Immature natural killer cell (primary cell): ENCODE measurements at regions not wholly inside any gene's neighbourhood (a gene's known extent, or its start where the extent isn't known, plus 50 kb on each side); places are given as distances from the start of the nearest gene placed in this dataset.
A peak's percentile ranks its signal among the peaks of the same experiment; 100 is the strongest.

Experiments used
- DNase-seq, 3 donors: peaks; one replicate each; pipeline ENCODE4 v3.0.0; 2022; ENCODE audit warnings: mixed read lengths in 1 of 3
- H3K27ac Mint-ChIP-seq, 6 donors: one replicate each; pipeline ENCODE4 v1.8.0; 2020; ENCODE audit warnings: mixed read lengths in 6 of 6, mild to moderate bottlenecking in 5 of 6, inconsistent platforms in 4 of 6, moderate library complexity in 3 of 6
- H3K27me3 Mint-ChIP-seq, 3 donors: one replicate each; pipeline ENCODE4 v1.8.0; 2020 to 2021; ENCODE audit warnings: low read depth in 3 of 3, mild to moderate bottlenecking in 3 of 3, mixed read lengths in 3 of 3, moderate library complexity in 3 of 3, inconsistent platforms in 1 of 3
- H3K36me3 Mint-ChIP-seq, 3 donors: one replicate each; pipeline ENCODE4 v1.8.0; 2020; ENCODE audit warnings: mixed read lengths in 3 of 3, inconsistent platforms in 2 of 3, mild to moderate bottlenecking in 2 of 3
- H3K4me1 Mint-ChIP-seq, 2 donors: one replicate each; pipeline ENCODE4 v1.8.0; 2020; ENCODE audit warnings: inconsistent platforms in 2 of 2, mild to moderate bottlenecking in 2 of 2, mixed read lengths in 2 of 2, moderate library complexity in 1 of 2
- H3K4me3 Mint-ChIP-seq, 5 donors: one replicate each; pipeline ENCODE4 v1.8.0; 2020; ENCODE audit warnings: mild to moderate bottlenecking in 5 of 5, mixed read lengths in 5 of 5, inconsistent platforms in 3 of 5, moderate library complexity in 3 of 5
- H3K9me3 Mint-ChIP-seq, 6 donors: one replicate each; pipeline ENCODE4 v1.8.0; 2020; ENCODE audit warnings: mild to moderate bottlenecking in 6 of 6, mixed read lengths in 6 of 6, inconsistent platforms in 4 of 6, moderate library complexity in 3 of 6

GRCh38 chr9:16254674-16255073 is 615.8 kb downstream of the BNC2 start:
- no peak overlapping the region for H3K27ac Mint-ChIP-seq
- DNase-seq: no peak
- peaks cover 0 to 3% (median 0%) of the 10 kb centered on the region in 6 donors for H3K9me3 Mint-ChIP-seq
- H3K4me1 Mint-ChIP-seq: peaks cover 11 to 12% of the 10 kb centered on the region in 2 donors
- no peak overlapping the region for H3K4me3 Mint-ChIP-seq
- peaks cover 0 to 14% (median 7%) of the 10 kb centered on the region in 3 donors for H3K27me3 Mint-ChIP-seq
- H3K36me3 Mint-ChIP-seq: no peaks in the 10 kb centered on the region

DNA sequence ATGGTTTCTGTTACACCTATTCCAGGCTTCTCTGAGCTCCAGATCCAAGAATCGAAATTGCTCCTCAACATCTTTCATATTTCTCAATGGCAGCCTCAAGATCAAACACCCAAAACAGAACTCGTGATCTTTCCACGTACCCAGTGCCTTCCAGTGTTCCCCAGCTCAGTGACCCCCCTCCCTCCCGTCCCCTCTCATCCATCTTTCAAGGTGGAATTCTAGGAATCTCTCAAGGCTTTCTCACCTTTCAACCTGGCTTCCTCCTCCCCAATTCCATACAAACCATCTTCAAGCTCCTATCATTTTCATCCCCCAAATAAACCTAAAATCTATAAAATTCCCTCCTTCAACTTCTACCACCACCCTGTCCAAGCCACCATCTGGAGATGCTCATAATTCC is 615.3 kb downstream of the BNC2 start:
- Mint-ChIP-seq H3K9me3 (peaks cover 0 to 3% (median 0%) of the 10 kb centered on the region in 6 donors), H3K4me1 (peaks cover 11 to 12% of the 10 kb centered on the region in 2 donors), H3K27me3 (peaks cover 0 to 14% (median 7%) of the 10 kb centered on the region in 3 donors), H3K27ac (no peak overlapping the region), H3K36me3 (no peaks in the 10 kb centered on the region), H3K4me3 (no peak overlapping the region)
- no peak for DNase-seq

GRCh38 chr9:16257604-16258003 is 612.9 kb downstream of the BNC2 start:
- Mint-ChIP-seq H3K36me3 (no peaks in the 10 kb centered on the region), H3K9me3 (peaks cover 0 to 4% (median 0%) of the 10 kb centered on the region in 6 donors), H3K4me1 (peaks cover 11 to 12% of the 10 kb centered on the region in 2 donors), H3K27me3 (peaks cover 0 to 14% (median 7%) of the 10 kb centered on the region in 3 donors), H3K4me3 (no peak overlapping the region), H3K27ac (no peak overlapping the region)
- no peak for DNase-seq

GRCh38 chr9:16258191-16258590 is 612.3 kb downstream of the BNC2 start:
- H3K36me3 Mint-ChIP-seq: no peaks in the 10 kb centered on the region
- no peak for DNase-seq
- H3K9me3 Mint-ChIP-seq: peaks cover 0 to 5% (median 0%) of the 10 kb centered on the region in 6 donors
- peaks cover 11 to 12% of the 10 kb centered on the region in 2 donors for H3K4me1 Mint-ChIP-seq
- H3K27ac Mint-ChIP-seq: no peak overlapping the region
- H3K4me3 Mint-ChIP-seq: no peak overlapping the region
- peaks cover 0 to 14% (median 7%) of the 10 kb centered on the region in 3 donors for H3K27me3 Mint-ChIP-seq

- H3K4me1 Mint-ChIP-seq: peaks cover 11 to 12% of the 10 kb centered on the region in 2 donors
- H3K27ac Mint-ChIP-seq: peak overlapping the region in 1 of 6 donors; percentile 1
- peak; percentile 10 to 31 (median 11) for DNase-seq
- H3K27me3 Mint-ChIP-seq: peaks cover 0 to 14% (median 7%) of the 10 kb centered on the region in 3 donors
- H3K36me3 Mint-ChIP-seq: no peaks in the 10 kb centered on the region
- peaks cover 0 to 5% (median 0%) of the 10 kb centered on the region in 6 donors for H3K9me3 Mint-ChIP-seq
- H3K4me3 Mint-ChIP-seq: peak overlapping the region in 4 of 5 donors; percentile 1 to 41 (median 15)
Measured at GRCh38 chr9:16258708-16259107, 611.8 kb downstream of the BNC2 start.

DNA sequence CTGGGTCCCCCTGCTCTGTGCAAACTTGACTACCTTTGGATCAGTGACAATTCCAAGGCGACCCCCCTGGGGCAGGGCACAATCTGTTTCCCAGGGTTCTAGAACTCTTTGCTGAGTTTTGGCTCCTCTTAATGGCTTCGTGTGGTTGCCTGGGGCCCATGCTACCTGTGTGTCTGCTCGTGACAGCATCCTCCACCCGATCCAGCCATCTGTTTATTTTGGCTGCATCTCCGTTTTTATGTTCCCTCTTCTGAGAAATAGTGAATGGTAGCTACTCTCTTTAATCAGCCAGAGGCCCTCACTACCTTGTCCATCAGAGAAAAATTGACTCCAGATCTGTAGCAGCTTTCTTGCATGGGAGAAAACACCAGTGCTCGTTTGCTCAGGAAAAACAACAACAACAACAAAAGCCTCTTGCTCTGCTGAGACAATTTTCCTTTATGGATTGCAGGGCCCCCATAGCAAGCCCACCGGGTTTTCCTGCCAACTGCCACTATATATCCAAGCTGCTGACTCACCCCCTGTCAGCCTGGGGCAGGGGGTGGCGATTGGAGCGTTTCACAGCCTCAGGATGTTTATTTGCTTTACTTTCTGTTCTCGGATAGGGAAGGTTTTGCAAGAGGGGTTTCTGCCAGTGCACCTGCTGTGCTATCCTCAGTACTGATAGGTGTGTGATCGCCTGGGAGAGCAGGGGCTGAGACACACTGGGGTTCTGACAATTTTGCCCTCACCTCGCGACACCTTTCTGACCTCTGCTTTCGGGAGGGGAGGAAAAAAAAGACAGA is 607.8 kb downstream of the BNC2 start:
- no peak overlapping the region for H3K27ac Mint-ChIP-seq
- H3K36me3 Mint-ChIP-seq: no peaks in the 10 kb centered on the region

DNA sequence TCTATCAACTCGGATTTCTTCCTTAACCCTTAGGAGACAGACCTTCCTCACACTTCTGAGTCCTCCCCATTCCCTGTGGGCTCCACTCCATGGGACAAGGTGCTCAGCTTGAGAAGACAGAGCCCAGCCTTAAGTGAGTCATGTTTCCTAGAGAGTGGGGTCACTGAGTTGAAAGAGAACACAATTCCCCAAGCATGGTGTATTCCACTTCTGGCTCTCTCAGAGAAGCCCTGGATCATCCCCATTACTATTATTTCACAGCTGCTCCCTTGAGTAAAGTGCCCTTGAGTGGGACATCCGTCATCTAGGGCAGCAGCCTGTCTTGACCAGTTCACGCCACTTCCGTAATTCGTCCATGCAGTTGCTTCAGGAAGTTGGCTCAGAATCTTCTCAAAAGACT is 604.8 kb downstream of the BNC2 start:
- Mint-ChIP-seq H3K36me3 (no peaks in the 10 kb centered on the region), H3K9me3 (peaks cover 0 to 4% (median 0%) of the 10 kb centered on the region in 6 donors), H3K27ac (no peak overlapping the region)

More for the DNA sequence above, 607.8 kb downstream of the BNC2 start:
- Mint-ChIP-seq H3K27me3 (peaks cover 3 to 17% (median 4%) of the 10 kb centered on the region in 3 donors), H3K4me1 (peaks cover 18 to 22% of the 10 kb centered on the region in 2 donors), H3K4me3 (no peak overlapping the region), H3K9me3 (peaks cover 0 to 4% (median 0%) of the 10 kb centered on the region in 6 donors)
- DNase-seq: no peak

GRCh38 chr9:16266648-16267276 is 603.7 kb downstream of the BNC2 start:
- Mint-ChIP-seq H3K27me3 (peaks cover 0 to 11% (median 4%) of the 10 kb centered on the region in 3 donors), H3K4me3 (peak overlapping the region; percentile 41 to 79 (median 77)), H3K36me3 (no peaks in the 10 kb centered on the region), H3K9me3 (peaks cover 0 to 4% (median 0%) of the 10 kb centered on the region in 6 donors), H3K27ac (peak overlapping the region in 2 of 6 donors; percentile 22 to 24), H3K4me1 (peaks cover 10 to 14% of the 10 kb centered on the region in 2 donors)
- DNase-seq: no peak

More for the DNA sequence above, 604.8 kb downstream of the BNC2 start:
- Mint-ChIP-seq H3K4me3 (no peak overlapping the region), H3K27me3 (peaks cover 0 to 11% (median 4%) of the 10 kb centered on the region in 3 donors), H3K4me1 (peaks cover 10 to 14% of the 10 kb centered on the region in 2 donors)
- DNase-seq: no peak

DNA sequence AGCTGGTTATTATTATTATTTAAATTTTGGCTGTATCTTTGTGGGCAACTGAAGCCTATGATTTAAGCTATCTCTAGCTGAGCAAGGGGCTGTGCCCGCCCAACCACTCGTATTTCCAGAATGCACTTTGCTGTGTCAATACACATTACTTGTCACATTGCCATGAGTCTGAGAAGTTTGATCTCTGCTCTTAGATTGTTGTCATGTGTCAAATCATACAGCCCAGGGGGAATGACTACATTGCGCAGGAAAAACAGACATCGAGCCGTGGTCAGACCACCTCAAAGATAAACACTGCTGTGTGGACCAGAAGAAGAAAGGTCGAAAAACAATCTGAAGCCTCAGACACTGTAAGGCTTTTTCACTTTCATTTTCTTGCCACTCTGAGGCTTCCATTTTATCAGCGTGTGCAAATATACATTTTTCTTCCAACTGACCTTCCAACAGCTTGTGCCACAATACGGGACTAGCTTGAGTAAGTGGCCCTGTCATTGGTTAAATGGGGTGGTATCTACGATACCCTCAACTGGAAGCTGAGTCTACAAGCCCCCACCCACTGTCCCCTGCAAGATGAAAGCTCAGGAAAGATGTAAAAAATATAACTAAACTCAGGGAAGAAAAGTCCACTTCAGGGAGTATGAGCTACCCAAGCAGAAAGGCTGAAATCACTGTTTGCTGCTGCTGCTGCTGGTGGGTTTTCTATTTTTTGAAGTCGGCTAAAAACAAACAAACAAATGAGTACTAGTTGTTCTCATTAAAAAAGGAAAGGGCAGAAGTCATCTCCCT is 603.0 kb downstream of the BNC2 start:
- Mint-ChIP-seq H3K9me3 (peaks cover 0 to 4% (median 0%) of the 10 kb centered on the region in 6 donors), H3K27ac (peak overlapping the region in 3 of 6 donors; percentile 22 to 48 (median 22)), H3K4me3 (peak overlapping the region; percentile 41 to 79 (median 77)), H3K36me3 (no peaks in the 10 kb centered on the region), H3K4me1 (peaks cover 10 to 14% of the 10 kb centered on the region in 2 donors), H3K27me3 (peaks cover 0 to 8% (median 4%) of the 10 kb centered on the region in 3 donors)
- DNase-seq: peak; percentile 2 to 7 (median 4)

- H3K27ac Mint-ChIP-seq: no peak overlapping the region
Measured at GRCh38 chr9:16268067-16268881, 602.2 kb downstream of the BNC2 start.

DNA sequence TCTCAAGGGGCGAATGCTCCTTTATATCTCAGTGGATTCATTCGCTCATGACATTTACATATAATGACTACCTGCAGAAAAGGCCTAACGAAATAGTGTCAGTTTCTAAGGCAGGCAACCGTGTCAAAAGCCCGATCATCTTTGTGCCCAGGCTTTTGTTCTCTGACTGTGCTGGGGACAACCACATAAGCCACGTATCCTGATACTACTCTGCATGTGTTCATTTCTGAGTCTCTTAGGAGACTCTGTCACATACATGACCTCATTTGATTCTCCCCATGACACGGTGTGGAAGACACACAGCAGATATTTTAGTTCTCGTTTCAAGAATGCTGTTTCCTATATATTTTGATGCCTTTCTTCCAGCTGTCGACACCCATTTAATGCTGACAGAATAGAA is 598.5 kb downstream of the BNC2 start:
- H3K9me3 Mint-ChIP-seq: no peaks in the 10 kb centered on the region
- H3K36me3 Mint-ChIP-seq: no peaks in the 10 kb centered on the region
- no peak overlapping the region for H3K27ac Mint-ChIP-seq
- peaks cover 8 to 10% of the 10 kb centered on the region in 2 donors for H3K4me1 Mint-ChIP-seq
- peaks cover 0 to 1% (median 0%) of the 10 kb centered on the region in 3 donors for H3K27me3 Mint-ChIP-seq
- no peak for DNase-seq
- H3K4me3 Mint-ChIP-seq: no peak overlapping the region

More at GRCh38 chr9:16268067-16268881, 602.2 kb downstream of the BNC2 start:
- no peak for DNase-seq
- Mint-ChIP-seq H3K4me1 (peaks cover 10 to 14% of the 10 kb centered on the region in 2 donors), H3K4me3 (no peak overlapping the region), H3K27me3 (peaks cover 0 to 8% (median 5%) of the 10 kb centered on the region in 3 donors), H3K36me3 (no peaks in the 10 kb centered on the region), H3K9me3 (peaks cover 0 to 2% (median 0%) of the 10 kb centered on the region in 6 donors)

- H3K27ac Mint-ChIP-seq: no peak overlapping the region
- peaks cover 2% of the 10 kb centered on the region in 2 donors for H3K4me1 Mint-ChIP-seq
- no peaks in the 10 kb centered on the region for H3K36me3 Mint-ChIP-seq
- H3K4me3 Mint-ChIP-seq: no peak overlapping the region
- H3K9me3 Mint-ChIP-seq: no peaks in the 10 kb centered on the region
- peaks cover 0 to 1% (median 0%) of the 10 kb centered on the region in 3 donors for H3K27me3 Mint-ChIP-seq
- no peak for DNase-seq
Measured at GRCh38 chr9:16272776-16273175, 597.7 kb downstream of the BNC2 start.
